ENCODE measurements at regions not wholly inside any gene's neighbourhood (a gene's known extent, or its start where the extent isn't known, plus 50 kb on each side); places are given as distances from the start of the nearest gene placed in this dataset.

DNA sequence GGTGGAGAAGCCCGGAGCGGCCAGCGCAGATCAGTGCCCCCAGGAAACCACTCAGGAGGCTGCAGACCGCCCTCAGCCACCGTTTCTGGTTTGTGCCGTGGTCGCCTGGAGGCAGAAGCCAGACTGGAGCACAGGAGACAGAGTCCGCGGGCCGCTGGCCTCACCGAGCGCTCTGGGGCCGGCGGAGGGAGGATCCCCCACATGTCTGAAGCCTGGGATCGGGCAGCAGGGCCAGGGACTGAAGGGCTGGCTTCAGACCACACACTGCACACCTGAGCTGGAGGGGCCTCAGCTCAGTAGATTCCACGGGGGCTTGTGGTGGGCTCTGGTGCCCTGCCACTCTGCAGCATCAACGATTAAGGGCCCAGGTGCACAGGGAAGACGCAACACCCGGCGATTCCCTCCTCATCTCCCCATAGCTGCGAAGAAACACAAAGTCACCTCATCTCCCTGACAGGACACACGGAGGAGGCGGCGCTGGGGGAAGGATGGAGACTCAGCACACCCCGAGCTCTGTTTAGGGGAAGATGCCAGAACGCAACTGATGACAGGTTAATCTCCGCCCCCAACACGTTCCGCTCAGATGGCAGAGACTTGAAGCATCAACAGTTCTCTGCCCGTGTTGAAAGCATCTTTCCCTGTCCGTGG is 408.1 kb downstream of the GALR1 start:
- DNase-seq (ENCODE audit: low read depth in 2 of 2) = no peak

DNA sequence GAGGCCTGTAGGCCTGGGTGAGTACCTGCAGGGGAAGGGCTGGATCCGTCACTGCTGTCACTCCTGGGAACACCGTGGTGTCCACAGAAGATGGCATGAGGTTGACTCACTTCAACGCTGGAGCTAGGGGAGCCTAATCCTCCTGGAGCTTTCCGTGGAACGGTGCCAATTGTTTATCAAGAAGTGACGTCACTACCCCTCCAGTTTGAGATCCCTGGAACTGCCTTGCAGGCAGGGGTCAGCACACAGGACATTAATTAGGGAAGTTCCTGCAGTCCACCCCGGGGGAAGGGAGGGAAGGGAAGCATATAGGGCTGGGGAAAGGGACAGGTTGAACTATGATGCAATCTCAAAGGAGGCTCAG is 408.6 kb downstream of the GALR1 start:
- no peak for DNase-seq (ENCODE audit: low read depth in 2 of 2)

DNA sequence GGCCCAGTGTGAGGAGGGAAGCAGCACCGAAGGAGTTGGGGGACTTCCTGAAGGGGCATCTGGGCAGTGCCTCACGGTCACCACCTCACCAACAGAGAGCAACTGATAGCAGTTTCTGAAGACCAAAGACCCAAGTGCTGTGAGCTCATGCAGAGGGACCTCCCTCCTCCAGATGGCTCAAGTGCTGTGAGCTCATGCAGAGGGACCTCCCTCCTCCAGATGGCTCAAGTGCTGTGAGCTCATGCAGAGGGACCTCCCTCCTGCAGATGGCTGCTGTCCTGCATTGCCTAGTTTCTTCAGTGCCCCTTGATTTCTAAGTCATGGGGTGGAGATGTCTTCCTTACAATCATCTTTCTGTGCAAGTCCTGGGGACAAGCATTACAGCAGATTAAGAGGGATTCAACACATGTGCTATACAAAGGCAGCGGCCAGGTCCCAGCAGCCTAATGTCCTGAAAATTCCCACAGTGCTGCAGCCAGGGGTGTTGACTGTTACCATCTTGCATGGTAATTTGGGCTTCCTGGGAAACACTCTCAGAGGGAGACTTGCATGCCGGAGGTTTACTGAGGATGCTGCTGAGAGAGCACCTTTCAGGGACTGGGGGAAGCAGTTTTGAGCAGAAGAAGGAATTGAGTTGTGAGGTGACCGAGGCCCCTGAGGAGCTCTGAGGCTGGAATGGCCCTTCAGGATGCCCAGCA is 409.3 kb downstream of the GALR1 start:
- DNase-seq (ENCODE audit: low read depth in 2 of 2) = no peak

DNA sequence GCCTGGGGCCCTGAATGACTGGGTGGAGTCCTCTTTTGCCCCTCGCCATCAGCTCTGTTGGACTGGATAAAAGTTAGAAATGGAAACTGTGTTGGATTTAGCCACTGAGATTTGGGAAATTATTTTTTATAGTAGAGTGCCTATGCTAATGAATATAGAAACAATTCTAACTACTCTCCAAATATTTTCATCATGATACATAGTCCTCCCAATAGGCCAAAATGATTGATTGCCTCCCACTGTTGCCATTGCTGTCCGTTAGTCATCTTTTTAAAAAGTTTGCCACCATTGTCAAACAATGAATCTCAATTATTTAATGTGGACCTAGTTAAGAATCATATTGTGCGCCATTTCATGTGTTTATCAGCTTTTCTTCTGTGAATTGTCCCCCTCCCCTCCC is 417.0 kb downstream of the GALR1 start:
- no peak for DNase-seq (ENCODE audit: low read depth in 2 of 2)

DNA sequence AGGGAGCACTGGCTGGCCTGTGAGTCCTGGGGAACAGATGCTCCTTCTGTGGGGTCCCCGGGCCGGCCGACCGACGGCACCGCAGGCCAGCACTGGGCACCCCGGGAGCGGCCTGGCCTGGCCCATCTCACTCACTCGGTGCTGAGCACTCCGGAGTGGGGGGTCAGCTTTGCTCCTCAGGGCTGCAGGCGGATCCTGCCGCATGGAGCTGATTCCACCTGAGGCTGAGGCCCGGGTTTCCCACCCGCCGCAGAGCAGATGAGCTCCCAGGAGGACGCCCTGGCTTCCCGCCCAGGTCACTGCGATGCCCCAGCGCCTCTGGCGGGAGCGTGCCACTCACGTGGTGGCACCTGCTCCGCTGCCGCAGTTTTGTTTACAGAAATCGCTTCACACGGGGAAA is 418.6 kb downstream of the GALR1 start:
- DNase-seq (ENCODE audit: low read depth in 2 of 2) = no peak

DNA sequence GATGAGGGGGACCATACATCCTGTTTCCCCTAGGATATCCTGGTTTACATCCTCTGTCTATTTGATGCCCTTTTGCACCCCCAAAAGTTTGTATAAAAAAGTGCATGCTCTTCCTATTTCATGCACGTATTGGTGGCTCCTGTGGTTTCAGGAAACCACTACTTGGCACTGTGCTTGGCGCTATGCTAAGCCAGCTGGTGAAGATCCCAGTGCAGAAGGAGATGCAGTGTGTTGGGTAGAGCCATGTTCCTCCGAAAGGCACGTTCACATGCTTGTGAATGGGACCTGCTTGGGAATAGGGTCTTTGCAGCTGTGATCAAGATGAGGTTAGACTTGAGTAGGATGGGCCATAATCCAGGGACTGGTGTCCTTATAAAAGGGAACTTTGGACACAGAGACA is 419.7 kb downstream of the GALR1 start:
- no peak for DNase-seq (ENCODE audit: low read depth in 2 of 2)

DNA sequence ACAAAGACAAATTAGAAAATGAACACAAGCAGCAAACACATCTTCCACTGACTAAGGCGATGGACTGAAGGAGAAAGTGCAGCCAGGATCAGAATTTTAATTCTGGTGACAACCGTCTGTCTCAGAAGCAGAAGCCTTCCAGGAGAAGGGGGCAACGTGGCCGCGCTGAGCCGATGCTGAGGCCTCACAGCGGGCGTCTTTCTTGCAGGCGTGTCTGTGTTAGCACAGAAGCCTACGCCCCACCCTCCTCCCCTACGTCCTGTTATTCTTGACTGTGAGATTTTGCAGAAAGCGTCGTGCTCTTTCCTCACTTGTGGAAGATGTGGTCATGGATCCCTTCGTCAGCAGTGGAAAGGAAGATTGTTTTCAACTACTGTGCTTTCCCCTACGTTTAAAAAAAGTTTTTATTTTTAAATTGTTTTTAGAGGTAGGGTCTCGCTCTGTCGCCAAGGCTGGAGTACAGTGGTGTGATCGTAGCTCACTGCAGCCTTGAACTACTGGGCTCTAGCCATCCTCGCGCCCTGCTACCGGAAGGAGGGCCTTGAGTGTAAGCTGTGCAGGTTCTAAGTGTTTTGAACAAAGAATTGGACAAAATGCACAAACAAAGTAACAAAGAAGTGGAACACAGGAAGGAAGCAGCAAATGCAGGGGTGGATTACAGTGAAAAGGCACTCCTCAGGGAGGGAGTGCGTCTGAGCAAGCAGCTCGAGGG is 422.0 kb downstream of the GALR1 start:
- DNase-seq (ENCODE audit: low read depth in 2 of 2) = no peak

DNA sequence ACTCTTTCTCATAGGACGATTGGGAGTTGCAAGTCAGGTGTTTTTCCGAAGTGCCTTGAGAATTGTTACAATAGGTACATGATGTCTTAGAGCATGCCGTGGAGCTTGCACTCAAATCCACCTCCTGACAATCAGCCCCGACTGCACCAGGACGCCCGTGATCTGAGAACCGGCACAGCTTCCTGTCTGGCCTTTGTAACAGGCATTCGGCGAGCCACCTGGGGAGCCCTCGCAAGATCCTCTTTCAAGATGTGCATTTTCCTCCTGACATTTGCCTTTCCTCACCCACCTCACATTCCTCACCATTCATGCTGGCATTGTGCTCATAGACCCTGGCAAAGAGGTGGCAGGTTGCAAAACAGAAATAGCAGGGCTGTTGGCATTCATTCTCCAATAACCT is 427.3 kb downstream of the GALR1 start:
- no peak for DNase-seq (ENCODE audit: low read depth in 2 of 2)

DNA sequence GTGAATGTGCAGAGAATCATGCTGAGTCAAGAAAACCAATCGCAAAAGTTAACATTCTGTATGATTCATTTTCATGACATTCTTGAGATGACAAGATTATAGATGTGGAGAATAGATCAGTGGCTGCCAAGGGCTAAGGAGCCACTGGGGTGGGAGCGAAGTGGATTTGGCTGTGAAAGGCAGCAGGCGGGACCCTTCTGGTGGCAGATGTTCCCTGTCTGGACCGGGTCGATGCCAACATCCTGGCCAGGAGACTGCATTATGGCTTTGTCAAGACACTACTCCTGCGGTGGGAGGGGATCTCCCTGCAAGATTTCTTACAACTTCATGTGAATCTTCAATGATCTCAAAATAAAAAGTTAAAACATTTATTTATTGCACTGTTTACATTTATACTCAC is 427.9 kb downstream of the GALR1 start:
- no peak for DNase-seq (ENCODE audit: low read depth in 2 of 2)

DNA sequence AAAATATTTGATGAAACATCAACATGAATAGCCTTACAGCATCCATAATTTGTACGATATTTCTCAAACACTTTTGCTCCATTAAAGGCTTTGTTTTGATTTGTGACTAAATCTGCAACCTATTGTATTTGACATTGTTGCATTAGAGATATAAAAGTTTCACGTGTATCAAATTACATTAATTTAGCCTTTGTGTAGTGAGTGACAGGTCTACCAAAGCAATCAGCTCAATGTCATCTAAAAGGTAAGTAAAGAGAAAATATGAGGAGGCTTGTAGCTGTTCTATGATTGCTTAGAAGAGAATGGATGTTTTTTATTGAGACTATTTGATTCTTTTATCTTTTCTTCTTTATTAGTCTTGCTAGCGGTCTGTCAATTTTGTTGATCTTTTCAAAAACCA is 430.2 kb downstream of the GALR1 start:
- no peak for DNase-seq (ENCODE audit: low read depth in 2 of 2)

DNA sequence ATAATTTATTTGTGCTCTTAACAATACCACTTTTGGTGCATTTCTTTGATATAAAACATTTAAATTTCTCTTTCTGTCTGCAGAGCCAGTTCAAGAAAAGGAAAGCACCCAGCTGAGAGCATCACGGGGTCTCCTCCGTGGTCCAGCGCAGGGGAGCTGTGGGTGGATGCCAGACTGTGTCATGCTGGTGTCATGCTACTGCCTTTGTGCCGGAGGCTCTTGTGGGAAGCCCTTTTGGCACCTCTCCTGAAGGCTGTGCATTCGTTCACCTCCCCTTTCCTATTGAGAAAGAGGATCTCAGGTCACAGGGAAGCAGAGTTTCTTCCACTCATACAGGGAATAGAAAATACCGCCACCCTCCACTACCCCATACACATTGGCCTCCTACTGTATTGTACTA is 450.4 kb downstream of the GALR1 start:
- no peak for DNase-seq (ENCODE audit: low read depth in 2 of 2)

DNA sequence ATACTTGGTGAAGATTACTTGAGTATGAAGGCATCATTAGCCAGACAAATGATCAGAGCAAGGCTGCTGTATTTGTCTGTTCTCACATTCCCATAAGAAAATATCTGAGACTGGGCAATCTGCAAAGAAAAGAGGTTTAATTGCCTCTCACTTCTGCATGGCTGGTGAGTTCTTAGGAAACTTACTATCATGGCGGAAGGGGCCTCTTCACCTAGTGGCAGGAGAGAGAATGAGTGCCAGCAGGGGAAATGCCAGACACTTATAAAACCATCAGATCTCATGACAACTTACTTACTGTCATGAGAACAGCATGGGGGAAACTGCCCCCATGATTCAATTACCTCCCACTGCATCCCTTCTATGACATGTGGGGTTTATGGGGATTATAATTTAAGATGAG is 452.3 kb downstream of the GALR1 start:
- no peak for DNase-seq (ENCODE audit: low read depth in 2 of 2)

DNA sequence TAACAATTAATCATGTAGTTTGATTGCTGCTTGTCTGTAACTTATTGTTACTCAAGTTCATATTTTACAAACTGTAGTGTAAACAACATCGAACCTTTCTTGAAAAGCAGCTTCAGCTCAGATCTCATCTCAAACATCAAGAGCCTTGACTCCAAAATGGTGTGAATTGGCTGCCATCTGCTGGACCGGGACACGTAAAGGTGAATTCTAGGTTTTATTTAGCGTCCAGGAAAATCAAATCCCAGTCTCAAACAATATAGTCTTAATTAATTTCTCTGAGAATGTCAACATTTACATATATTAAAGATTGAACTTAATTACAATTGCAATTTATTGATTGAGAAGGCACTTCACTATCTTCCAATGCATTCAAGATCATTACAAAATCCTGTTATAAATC is 453.0 kb downstream of the GALR1 start:
- no peak for DNase-seq (ENCODE audit: low read depth in 2 of 2)

DNA sequence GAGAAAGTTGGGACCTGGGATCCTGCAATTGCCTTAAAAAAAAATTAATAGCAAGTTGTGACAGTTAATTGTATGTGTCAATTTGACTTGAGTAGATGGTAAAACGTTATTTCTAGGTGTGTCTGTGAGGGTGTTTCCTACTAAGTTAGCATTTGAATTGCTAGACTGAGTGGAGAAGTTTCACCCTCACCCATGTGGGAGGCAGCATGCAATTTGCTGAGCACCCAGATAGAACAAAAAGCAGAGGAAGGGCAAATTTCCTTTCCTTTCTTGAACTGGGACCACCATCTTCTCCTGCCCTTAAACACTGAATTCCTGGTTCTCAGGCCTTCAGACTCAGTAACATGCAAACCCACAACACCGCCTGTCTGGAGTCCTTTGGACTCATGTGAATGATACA is 455.7 kb downstream of the GALR1 start:
- no peak for DNase-seq (ENCODE audit: low read depth in 2 of 2)

DNA sequence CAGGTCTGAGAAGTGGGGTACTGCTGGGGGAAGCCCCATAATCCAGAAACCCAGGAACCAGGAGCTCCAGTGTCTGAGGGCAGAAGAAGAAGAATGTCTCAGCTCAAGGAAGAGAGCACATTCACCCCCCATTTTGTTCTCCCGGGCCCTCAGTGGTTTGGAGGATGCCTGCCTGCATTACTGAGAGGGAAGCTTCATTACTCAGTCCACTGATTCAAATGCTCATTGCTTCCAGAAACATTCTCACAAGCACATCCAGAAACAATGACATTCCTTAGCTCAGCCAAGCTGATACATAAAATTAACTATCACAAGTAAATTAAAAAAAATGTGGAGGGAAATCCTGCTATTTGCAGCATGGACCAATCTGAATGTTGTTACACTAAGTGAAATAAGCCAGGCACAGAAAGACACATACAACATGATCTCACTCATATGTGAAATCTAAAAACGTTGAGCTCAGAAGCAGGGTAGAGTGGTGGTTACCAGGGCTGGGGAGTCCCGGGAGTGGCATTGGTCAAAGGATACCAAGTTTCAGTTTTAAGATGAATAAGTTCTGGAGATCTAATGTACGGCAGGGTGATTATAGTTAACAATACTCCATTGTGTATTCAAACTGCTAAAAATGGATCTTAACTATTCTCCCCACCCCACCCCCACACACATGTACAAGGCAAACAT is 459.3 kb downstream of the GALR1 start:
- no peak for DNase-seq (ENCODE audit: low read depth in 2 of 2)

DNA sequence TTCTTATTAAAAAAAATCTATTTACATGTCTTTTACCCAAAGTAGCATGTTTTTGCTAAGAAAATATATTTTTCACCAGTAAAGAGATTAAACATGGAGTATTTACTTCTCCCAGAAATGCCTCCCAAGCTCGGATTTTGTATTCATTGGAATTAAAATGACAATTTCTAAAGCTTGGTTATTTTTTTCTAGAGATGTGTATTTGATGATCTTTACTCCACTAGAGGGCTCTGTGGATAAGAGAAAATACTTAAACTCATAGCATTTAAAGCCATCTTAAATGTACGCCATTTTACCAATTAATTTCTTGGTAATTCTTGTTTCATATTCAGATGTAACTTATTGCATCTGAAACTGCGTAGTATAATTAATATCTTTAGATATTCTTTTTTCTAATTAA is 461.4 kb downstream of the GALR1 start:
- no peak for DNase-seq (ENCODE audit: low read depth in 2 of 2)

DNA sequence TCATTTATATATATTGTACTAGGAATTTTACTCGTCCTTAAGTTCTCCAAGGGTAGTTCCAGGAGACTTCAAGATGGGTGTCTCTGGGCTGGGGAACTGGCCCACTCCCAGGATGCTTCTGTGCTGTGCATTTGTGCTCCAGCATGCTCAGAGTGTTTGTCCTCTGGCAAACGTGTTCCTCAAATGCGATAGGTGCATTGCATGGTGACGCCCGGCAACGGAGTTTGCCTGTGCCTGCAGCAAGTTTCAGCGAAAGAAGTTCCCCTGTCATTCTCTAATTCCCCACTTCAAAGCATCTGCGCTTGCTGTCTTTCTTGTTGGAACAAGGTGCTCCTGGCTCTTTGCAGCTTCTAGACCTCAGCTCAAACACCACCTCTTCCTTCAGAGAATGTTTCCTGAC is 465.1 kb downstream of the GALR1 start:
- no peak for DNase-seq (ENCODE audit: low read depth in 2 of 2)

DNA sequence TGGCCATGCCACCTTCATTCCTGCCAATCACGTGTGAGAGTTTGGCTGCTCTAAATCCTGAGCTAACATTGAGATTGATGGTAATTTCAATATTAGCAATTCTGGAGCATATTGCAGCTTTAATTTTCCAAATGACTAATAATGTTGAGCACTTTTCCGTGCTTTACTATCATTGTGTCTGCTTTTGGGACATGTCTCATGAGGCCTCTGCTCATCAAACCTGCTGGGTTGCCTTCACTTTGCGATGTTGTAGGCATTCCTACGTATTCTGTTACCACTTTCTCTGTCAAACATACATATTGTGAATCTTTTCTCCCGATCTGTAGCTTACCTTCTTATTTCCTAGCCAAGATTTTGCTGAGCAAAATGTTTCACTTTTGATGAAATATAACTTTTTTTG is 466.6 kb downstream of the GALR1 start:
- no peak for DNase-seq (ENCODE audit: low read depth in 2 of 2)

DNA sequence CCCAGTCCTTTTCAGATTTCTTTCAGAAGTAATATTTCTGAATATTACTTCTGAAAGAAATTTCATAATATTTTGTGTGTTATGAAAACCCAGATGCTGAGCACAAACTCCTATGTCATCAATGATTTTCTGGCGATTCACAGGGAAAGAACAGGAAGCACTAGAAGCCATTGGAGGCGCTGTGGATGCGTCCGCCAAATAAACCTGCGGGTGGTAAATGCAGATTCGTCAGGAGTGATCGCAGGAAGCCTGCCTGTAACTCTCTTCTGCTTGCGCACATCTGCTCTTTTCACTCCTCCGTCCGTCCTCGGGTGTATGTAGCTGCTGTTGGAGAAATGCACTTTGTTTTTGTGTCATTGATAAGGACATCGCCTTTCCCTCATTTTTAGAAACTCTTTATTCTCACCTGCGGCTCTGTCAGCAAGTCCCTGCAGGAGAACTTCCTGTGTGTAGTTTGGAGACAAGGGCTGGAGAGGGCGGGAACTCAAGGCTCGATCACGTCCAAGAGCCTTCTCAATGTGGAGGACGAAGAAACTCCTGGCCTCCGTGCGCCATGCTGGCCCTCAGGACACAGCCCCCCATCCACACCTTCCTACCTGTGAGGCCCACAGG is 483.8 kb downstream of the GALR1 start:
- DNase-seq (ENCODE audit: low read depth in 2 of 2) = no peak

DNA sequence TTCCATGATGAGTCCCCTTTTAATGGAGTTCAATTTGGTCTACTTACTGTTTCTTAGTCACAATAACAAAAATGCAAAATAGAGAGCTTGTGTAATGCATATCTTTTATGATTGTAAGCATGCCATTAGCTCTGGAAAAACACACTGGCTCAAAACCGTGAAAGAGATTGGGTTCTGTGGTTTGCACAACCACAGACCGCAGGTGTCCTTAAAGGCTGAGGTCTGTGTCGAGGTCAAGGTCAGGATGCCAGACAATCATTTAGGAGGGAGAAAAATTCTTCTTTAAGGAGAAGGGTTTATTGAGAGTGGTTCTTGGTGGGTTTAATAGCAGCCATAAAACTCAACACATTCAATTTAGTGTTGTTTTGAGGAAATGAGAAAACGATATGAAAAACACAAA is 487.2 kb downstream of the GALR1 start:
- no peak for DNase-seq (ENCODE audit: low read depth in 2 of 2)

DNA sequence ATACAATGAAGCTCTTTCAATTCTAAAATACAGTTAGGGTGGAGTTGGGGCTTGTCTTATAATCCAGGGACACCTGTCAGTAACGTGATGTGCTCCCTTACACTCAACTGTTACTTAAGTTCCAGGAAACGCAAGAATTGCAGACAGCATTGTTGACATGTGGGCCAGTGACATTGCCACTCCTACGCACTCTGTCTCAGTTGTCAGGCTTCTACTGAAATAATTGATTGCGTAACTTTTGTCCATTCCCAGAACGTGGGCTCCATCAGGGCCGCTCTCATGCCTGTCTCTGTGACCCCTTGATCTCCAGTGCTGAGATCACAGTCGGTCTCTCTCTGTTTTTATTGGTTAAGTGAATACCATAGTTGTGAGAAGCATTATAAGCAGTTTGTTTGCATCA is 487.8 kb downstream of the GALR1 start:
- DNase-seq (ENCODE audit: low read depth in 2 of 2) = no peak

DNA sequence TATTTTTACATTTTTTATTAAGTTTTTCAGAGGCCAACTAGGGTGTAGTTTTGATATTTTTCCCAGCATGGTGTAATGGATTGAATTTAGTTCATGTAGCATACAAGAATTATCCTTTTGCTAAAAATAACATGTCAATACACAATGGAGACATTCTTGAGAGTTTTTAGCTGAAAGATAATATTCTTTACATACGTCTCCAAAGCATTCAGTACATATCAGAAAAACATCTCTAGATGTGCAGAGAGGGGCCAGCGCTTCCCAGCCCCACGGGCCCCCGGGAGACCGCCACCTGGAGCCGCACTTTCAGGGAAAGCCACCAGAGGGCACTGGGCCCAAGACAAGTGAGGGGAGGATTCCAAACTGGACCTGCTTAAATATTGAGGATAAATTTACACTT is 499.4 kb downstream of the GALR1 start:
- no peak for DNase-seq (ENCODE audit: low read depth in 2 of 2)

Data from stimulated activated CD8-positive, alpha-beta memory T cell treated with anti-CD3 and anti-CD28 coated beads, Interleukin-2, amount 100 ng/mL, for 48 hours (primary cell).